Fibroblast of lung (primary cell): ENCODE measurements at regions not wholly inside any gene's neighbourhood (a gene's known extent, or its start where the extent isn't known, plus 50 kb on each side); places are given as distances from the start of the nearest gene placed in this dataset.

Experiments used
- DNase-seq, 2 donors: peaks; one replicate each; pipeline versions ENCODE4 v3.0.0 to v3.0.0-alpha.2; 2010; ENCODE audit warnings: low read depth in 2 of 2
- H2AFZ ChIP-seq: 2 replicates; pipeline ENCODE4 v1.5.1; 2012; ENCODE audit warnings: low read length, control low read depth, inconsistent platforms
- H3K27ac ChIP-seq: 2 replicates; pipeline ENCODE4 v1.5.1; 2011; ENCODE audit warnings: low read length, control low read depth; ENCODE audit not compliant: insufficient read depth
- H3K27me3 ChIP-seq: 2 replicates; pipeline ENCODE4 v1.5.1; 2011; ENCODE audit warnings: mild to moderate bottlenecking, low read length; ENCODE audit not compliant: control insufficient read depth, insufficient read depth
- H3K36me3 ChIP-seq: 2 replicates; pipeline ENCODE4 v1.5.1; 2011; ENCODE audit warnings: low read length; ENCODE audit not compliant: control insufficient read depth, insufficient read depth
- H3K4me1 ChIP-seq: 2 replicates; pipeline ENCODE4 v1.5.1; 2011; ENCODE audit warnings: low read length; ENCODE audit not compliant: control insufficient read depth, insufficient read depth; ENCODE audit errors: extremely low read depth
- H3K4me2 ChIP-seq: 2 replicates; pipeline ENCODE4 v1.5.1; 2011; ENCODE audit warnings: low read length, control low read depth; ENCODE audit not compliant: insufficient read depth; ENCODE audit errors: extremely low read depth
- H3K4me3 ChIP-seq, 4 experiments: fragments of 200-600 bp in 1 of 4; sonication (generic) in 1 of 4; replicated peaks in 1 of 4; 2 replicates each; pipeline ENCODE4 v1.5.1; 2011 to 2016; ENCODE audit warnings: low read length in 4 of 4, low read depth in 3 of 4, mild to moderate bottlenecking in 3 of 4, control low read depth in 2 of 4, inconsistent platforms in 1 of 4, mixed read lengths in 1 of 4; ENCODE audit not compliant: insufficient read depth in 1 of 4; ENCODE audit errors: control extremely low read depth in 1 of 4
- H3K79me2 ChIP-seq: 2 replicates; pipeline ENCODE4 v1.5.1; 2012; ENCODE audit warnings: mild to moderate bottlenecking, low read length, inconsistent platforms; ENCODE audit not compliant: control insufficient read depth, insufficient read depth
- H3K9ac ChIP-seq: 2 replicates; pipeline ENCODE4 v1.5.1; 2011; ENCODE audit warnings: mild to moderate bottlenecking, low read length, control low read depth; ENCODE audit not compliant: insufficient read depth
- H3K9me3 ChIP-seq: 2 replicates; pipeline ENCODE4 v1.5.1; 2012; ENCODE audit warnings: low read depth, low read length; ENCODE audit not compliant: control insufficient read depth, insufficient read depth
- H4K20me1 ChIP-seq: 2 replicates; pipeline ENCODE4 v1.5.1; 2011; ENCODE audit warnings: low read length; ENCODE audit not compliant: control insufficient read depth, insufficient read depth; ENCODE audit errors: extremely low read depth
- EZH2 ChIP-seq: IDR thresholded peaks from 2 replicates; pipeline ENCODE4 v1.5.1; 2012; ENCODE audit warnings: low read length, control low read depth, mild to moderate bottlenecking; ENCODE audit errors: missing control alignments
- TF ChIP-seq, protein P1 (sequence below), 2 donors: IDR thresholded peaks in 1 of 2; conservative IDR thresholded peaks in 1 of 2; 1 replicate in 1 of 2; 2 replicates in 1 of 2; pipeline ENCODE4 v1.5.1; 2011 to 2012; ENCODE audit warnings: low read length in 2 of 2, control low read depth in 1 of 2, inconsistent platforms in 1 of 2, low read depth in 1 of 2, mild to moderate bottlenecking in 1 of 2

GRCh38 chr3:118526758-118527513, 507.7 kb downstream of the IGSF11 start:
- no peaks in the 10 kb centered on the region for H3K9me3 ChIP-seq
- TF ChIP-seq, protein P1, sequence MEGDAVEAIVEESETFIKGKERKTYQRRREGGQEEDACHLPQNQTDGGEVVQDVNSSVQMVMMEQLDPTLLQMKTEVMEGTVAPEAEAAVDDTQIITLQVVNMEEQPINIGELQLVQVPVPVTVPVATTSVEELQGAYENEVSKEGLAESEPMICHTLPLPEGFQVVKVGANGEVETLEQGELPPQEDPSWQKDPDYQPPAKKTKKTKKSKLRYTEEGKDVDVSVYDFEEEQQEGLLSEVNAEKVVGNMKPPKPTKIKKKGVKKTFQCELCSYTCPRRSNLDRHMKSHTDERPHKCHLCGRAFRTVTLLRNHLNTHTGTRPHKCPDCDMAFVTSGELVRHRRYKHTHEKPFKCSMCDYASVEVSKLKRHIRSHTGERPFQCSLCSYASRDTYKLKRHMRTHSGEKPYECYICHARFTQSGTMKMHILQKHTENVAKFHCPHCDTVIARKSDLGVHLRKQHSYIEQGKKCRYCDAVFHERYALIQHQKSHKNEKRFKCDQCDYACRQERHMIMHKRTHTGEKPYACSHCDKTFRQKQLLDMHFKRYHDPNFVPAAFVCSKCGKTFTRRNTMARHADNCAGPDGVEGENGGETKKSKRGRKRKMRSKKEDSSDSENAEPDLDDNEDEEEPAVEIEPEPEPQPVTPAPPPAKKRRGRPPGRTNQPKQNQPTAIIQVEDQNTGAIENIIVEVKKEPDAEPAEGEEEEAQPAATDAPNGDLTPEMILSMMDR (conservative IDR thresholded peaks at IDR 0.05 in 1 of 2, IDR thresholded peaks at IDR 0.05 in 1 of 2; ENCODE audit: low read depth in 1 of 2, low read length in 2 of 2), result no peak
- no peak for TF ChIP-seq EZH2

DNA sequence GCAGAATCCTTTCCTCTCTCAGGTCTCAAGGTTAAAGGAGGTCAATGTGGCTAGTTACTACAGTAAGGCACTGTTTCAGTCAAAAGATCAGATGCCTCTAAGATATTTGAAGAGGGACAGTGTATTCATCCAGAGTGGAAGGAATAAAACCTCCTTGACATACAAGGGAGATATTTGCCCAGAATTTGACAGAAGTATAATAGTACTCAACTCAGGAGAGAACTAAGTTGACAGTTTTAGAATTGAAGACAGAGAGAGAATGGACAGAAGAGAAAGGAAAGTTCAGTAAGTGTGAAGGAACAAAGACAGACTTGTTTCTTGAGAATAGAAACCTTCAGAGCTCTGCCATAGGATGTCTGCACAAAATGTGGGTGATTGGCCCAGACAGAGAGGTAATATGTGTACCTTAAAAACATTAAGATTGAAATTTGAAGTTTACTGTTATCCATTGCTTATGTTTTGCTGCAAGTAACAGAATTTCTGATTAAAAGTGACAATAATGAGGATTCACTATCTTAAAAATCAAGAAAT, 507.1 kb downstream of the IGSF11 start:
- Histone ChIP-seq H3K4me1 (no peaks in the 10 kb centered on the region), H3K36me3 (no peaks in the 10 kb centered on the region), H3K9ac (no peak overlapping the region), H3K4me3 (no peak overlapping the region), H4K20me1 (no peaks in the 10 kb centered on the region), H3K27me3 (no peaks in the 10 kb centered on the region), H3K4me2 (no peak overlapping the region), H3K9me3 (no peaks in the 10 kb centered on the region), H3K27ac (no peak overlapping the region), H3K79me2 (no peaks in the 10 kb centered on the region), H2AFZ (no peak overlapping the region)
- no peak for DNase-seq
- TF ChIP-seq EZH2, result no peak

More at GRCh38 chr3:118526758-118527513, 507.7 kb downstream of the IGSF11 start:
- Histone ChIP-seq H3K36me3 (no peaks in the 10 kb centered on the region), H3K4me1 (no peaks in the 10 kb centered on the region), H2AFZ (no peak overlapping the region), H3K27me3 (no peaks in the 10 kb centered on the region), H4K20me1 (no peaks in the 10 kb centered on the region), H3K4me2 (no peak overlapping the region), H3K27ac (no peak overlapping the region), H3K4me3 (no peak overlapping the region), H3K79me2 (no peaks in the 10 kb centered on the region), H3K9ac (no peak overlapping the region)
- no peak for DNase-seq

DNA sequence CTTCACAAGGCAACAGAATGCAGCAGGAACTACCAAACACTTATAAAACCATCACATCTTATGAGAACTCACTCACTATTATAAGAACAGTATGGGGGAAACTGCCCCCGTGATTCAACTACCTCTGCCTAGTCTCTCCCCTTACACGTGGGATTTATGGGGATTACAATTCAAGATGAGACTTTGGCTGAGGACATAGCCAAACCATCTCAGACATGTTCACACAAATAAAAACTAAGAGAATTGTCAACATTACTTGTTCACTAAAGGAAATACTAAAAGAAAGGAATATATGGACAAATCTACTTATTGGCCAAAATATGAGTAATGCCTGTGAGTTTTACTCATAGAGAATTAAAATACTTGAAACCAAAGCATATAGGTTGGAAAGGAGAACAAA, 505.1 kb downstream of the IGSF11 start:
- no peak for DNase-seq

More for the DNA sequence above, 505.1 kb downstream of the IGSF11 start:
- TF ChIP-seq, protein P1 (conservative IDR thresholded peaks at IDR 0.05 in 1 of 2, IDR thresholded peaks at IDR 0.05 in 1 of 2; ENCODE audit: low read depth in 1 of 2, low read length in 2 of 2), result no peak
- TF ChIP-seq EZH2, result no peak
- H3K36me3 ChIP-seq, result no peaks in the 10 kb centered on the region
- H3K4me2 ChIP-seq, result no peak overlapping the region
- no peaks in the 10 kb centered on the region for H3K4me1 ChIP-seq
- H2AFZ ChIP-seq, result no peak overlapping the region
- H3K9me3 ChIP-seq, result no peaks in the 10 kb centered on the region
- no peak overlapping the region for H3K27ac ChIP-seq
- no peaks in the 10 kb centered on the region for H3K27me3 ChIP-seq
- no peaks in the 10 kb centered on the region for H4K20me1 ChIP-seq
- H3K4me3 ChIP-seq, result no peak overlapping the region
- H3K79me2 ChIP-seq, result no peaks in the 10 kb centered on the region
- H3K9ac ChIP-seq, result no peak overlapping the region
